SK-N-SH (cell line): ENCODE measurements at regions not wholly inside any gene's neighbourhood (a gene's known extent, or its start where the extent isn't known, plus 50 kb on each side); places are given as distances from the start of the nearest gene placed in this dataset.
"Not testable (repeated sequence)": the region's sequence is repeated elsewhere in the genome, so short reads cannot be mapped to it uniquely, and the experiment has no call there.

ENCODE experiments used
- CTCF ChIA-PET: fragments of 300-600, 350-600 bp; formaldehyde crosslinking; extraction: SDS; loops from one replicate; lab custom pipeline; 2021; lab: Yijun Ruan, JAX
- POLR2A ChIA-PET: fragments of 350-600 bp; sonication (Branson Sonifier 250); formaldehyde crosslinking; extraction: SDS; loops from one replicate; lab custom pipeline; 2020; ENCODE audit warnings: antibody characterized with exemption, inconsistent platforms; lab: Yijun Ruan, JAX
- DNase-seq: peaks from one replicate; pipeline ENCODE4 v3.0.0; 2012
- H2AFZ ChIP-seq: fragments of 200-600 bp; sonication (generic); 2 replicates; pipeline ENCODE4 v1.8.1; 2016; ENCODE audit warnings: antibody characterized with exemption, mild to moderate bottlenecking, low read depth
- H3F3A ChIP-seq: fragments of 200-600 bp; sonication (generic); replicated peaks from 2 replicates; pipeline ENCODE3; 2016; ENCODE audit warnings: antibody characterized with exemption, mild to moderate bottlenecking; ENCODE audit not compliant: insufficient read depth
- H3K27ac ChIP-seq, 2 experiments: fragments of 200-500 bp in 1 of 2; fragments of 200-600 bp in 1 of 2; sonication (Bioruptor generic) in 1 of 2; sonication (generic), shearing (Covaris generic) in 1 of 2; 2 replicates each; pipeline versions ENCODE4 v1.5.1 to v1.6.1; 2014 to 2016; ENCODE audit warnings: low read depth in 2 of 2, inconsistent platforms in 1 of 2, low read length in 1 of 2, mild to moderate bottlenecking in 1 of 2, mixed read lengths in 1 of 2
- H3K27me3 ChIP-seq: fragments of 200-600 bp; sonication (generic), shearing (Covaris generic); 2 replicates; pipeline ENCODE4 v1.6.1; 2016; ENCODE audit warnings: mixed run types; ENCODE audit not compliant: insufficient read depth
- H3K36me3 ChIP-seq, 2 experiments: fragments of 200-500 bp in 1 of 2; fragments of 200-600 bp in 1 of 2; sonication (Bioruptor generic) in 1 of 2; sonication (generic) in 1 of 2; replicated peaks in 1 of 2; 2 replicates each; pipeline versions ENCODE3 to v1.5.1; 2014 to 2016; ENCODE audit warnings: low read length in 1 of 2, mild to moderate bottlenecking in 1 of 2; ENCODE audit not compliant: insufficient read depth in 2 of 2, control insufficient read depth in 1 of 2
- H3K4me1 ChIP-seq, 2 experiments: fragments of 200-500 bp in 1 of 2; fragments of 200-600 bp in 1 of 2; sonication (Bioruptor generic) in 1 of 2; sonication (generic), shearing (Covaris generic) in 1 of 2; 2 replicates each; pipeline versions ENCODE4 v1.5.1 to v1.6.1; 2014 to 2016; ENCODE audit warnings: low read depth in 1 of 2, low read length in 1 of 2, mixed run types in 1 of 2; ENCODE audit not compliant: insufficient read depth in 2 of 2, control insufficient read depth in 1 of 2
- H3K4me2 ChIP-seq: fragments of 200-600 bp; sonication (generic), shearing (Covaris generic); 2 replicates; pipeline ENCODE4 v1.6.1; 2017; ENCODE audit warnings: mixed run types
- H3K4me3 ChIP-seq, 2 experiments: fragments of 200-500 bp in 1 of 2; fragments of 200-600 bp in 1 of 2; sonication (Bioruptor generic) in 1 of 2; sonication (generic), shearing (Covaris generic) in 1 of 2; 2 replicates each; pipeline versions ENCODE4 v1.5.1 to v1.8.1; 2014 to 2016; ENCODE audit warnings: low read depth in 2 of 2, inconsistent platforms in 1 of 2, low read length in 1 of 2, mild to moderate bottlenecking in 1 of 2, mixed read lengths in 1 of 2, moderate library complexity in 1 of 2
- H3K79me2 ChIP-seq: fragments of 200-600 bp; sonication (generic); 2 replicates; pipeline ENCODE4 v1.8.1; 2017; ENCODE audit warnings: mild to moderate bottlenecking; ENCODE audit not compliant: insufficient read depth
- H3K9ac ChIP-seq: fragments of 200-600 bp; sonication (generic); 2 replicates; pipeline ENCODE4 v1.6.1; 2017; ENCODE audit warnings: mixed run types
- H3K9me2 ChIP-seq: fragments of 200-600 bp; sonication (generic); 2 replicates; pipeline ENCODE4 v1.6.1; 2017; ENCODE audit warnings: mixed run types
- H3K9me3 ChIP-seq: fragments of 200-600 bp; sonication (generic); 2 replicates; pipeline ENCODE4 v1.6.1; 2017; ENCODE audit warnings: mixed run types, mild to moderate bottlenecking, moderate library complexity
- H4K20me1 ChIP-seq: fragments of 200-600 bp; sonication (generic); 2 replicates; pipeline ENCODE4 v1.6.1; 2017; ENCODE audit warnings: mild to moderate bottlenecking, mixed run types; ENCODE audit not compliant: insufficient read depth
- CHD2 ChIP-seq: fragments of 150-350 bp; IDR thresholded peaks from 2 replicates; pipeline ENCODE4 v1.6.1; 2018; ENCODE audit warnings: low read length; ENCODE audit not compliant: partially characterized antibody
- ELF1 ChIP-seq: IDR thresholded peaks from 2 replicates; pipeline ENCODE4 v1.4.0; 2012
- FOSL2 ChIP-seq: IDR thresholded peaks from 2 replicates; pipeline ENCODE4 v1.4.0; 2012; ENCODE audit warnings: low read depth, mild to moderate bottlenecking, moderate library complexity, borderline replicate concordance
- GABPA ChIP-seq: IDR thresholded peaks from 2 replicates; pipeline ENCODE4 v1.4.0; 2012; ENCODE audit warnings: low read depth, mild to moderate bottlenecking
- RAD21 ChIP-seq: IDR thresholded peaks from 2 replicates; pipeline ENCODE4 v1.6.1; 2012; ENCODE audit warnings: mild to moderate bottlenecking, low read length
- RFX5 ChIP-seq: IDR thresholded peaks from 2 replicates; pipeline ENCODE4 v1.6.1; 2012; ENCODE audit warnings: mild to moderate bottlenecking, improper control_type of control experiment, low read length
- RXRA ChIP-seq: IDR thresholded peaks from 2 replicates; pipeline ENCODE4 v1.4.0; 2012; ENCODE audit warnings: low read depth, mild to moderate bottlenecking, borderline replicate concordance
- SMC3 ChIP-seq: IDR thresholded peaks from 2 replicates; pipeline ENCODE4 v1.6.1; 2012; ENCODE audit warnings: low read depth, low read length, improper control_type of control experiment
- TAF1 ChIP-seq: IDR thresholded peaks from 2 replicates; pipeline ENCODE4 v1.6.1; 2012; ENCODE audit warnings: low read depth, mild to moderate bottlenecking, low read length, moderate library complexity, borderline replicate concordance
- USF1 ChIP-seq: IDR thresholded peaks from 2 replicates; pipeline ENCODE4 v1.4.0; 2012; ENCODE audit warnings: low read depth, borderline replicate concordance
- USF2 ChIP-seq: fragments of 150-350 bp; IDR thresholded peaks from 2 replicates; pipeline ENCODE4 v1.6.1; 2017; ENCODE audit warnings: antibody characterized with exemption, low read length, low read depth, borderline replicate concordance
- ZBTB33 ChIP-seq: IDR thresholded peaks from 2 replicates; pipeline ENCODE4 v1.4.0; 2012; ENCODE audit warnings: low read depth, borderline replicate concordance
- WGBS: methylation state at CpG from one replicate; pipeline ENCODE4 v1.1.6; 2017; ENCODE audit warnings: low lambda C conversion rate; 5-methylcytosine and 5-hydroxymethylcytosine counted together

GRCh38 chr12:114152890-114153289, 186.8 kb upstream of the RBM19 start:
- H3K27me3 ChIP-seq, result no peaks in the 10 kb centered on the region
- H3K9me2 ChIP-seq, result no peaks in the 10 kb centered on the region
- H3F3A ChIP-seq, result no peaks in the 10 kb centered on the region
- TF ChIP-seq SMC3, result no peak
- TF ChIP-seq RAD21, result no peak
- TF ChIP-seq FOSL2, result no peak
- no peaks in the 10 kb centered on the region for H3K9me3 ChIP-seq
- no peak overlapping the region for H2AFZ ChIP-seq
- DNase-seq, result no peak
- no peak overlapping the region for H3K4me3 ChIP-seq
- ChIA-PET POLR2A (no interaction called here), CTCF (interaction anchor here (1.4 kb wide), 1 partner anchor 13 kb away, joined by 4 read pairs; no protein-coding TSS in a partner anchor)
- H3K36me3 ChIP-seq, result no peaks in the 10 kb centered on the region
- no peaks in the 10 kb centered on the region for H3K4me1 ChIP-seq
- no peaks in the 10 kb centered on the region for H3K79me2 ChIP-seq
- H3K27ac ChIP-seq, result no peak overlapping the region
- WGBS, result 3% methylated on average over 4 of the region's 4 CpGs
- no peaks in the 10 kb centered on the region for H4K20me1 ChIP-seq
- no peak overlapping the region for H3K4me2 ChIP-seq
- no peak overlapping the region for H3K9ac ChIP-seq

- Histone ChIP-seq H3K9me3 (no peaks in the 10 kb centered on the region), H3F3A (no peaks in the 10 kb centered on the region), H3K36me3 (no peaks in the 10 kb centered on the region), H4K20me1 (no peaks in the 10 kb centered on the region), H2AFZ (no peak overlapping the region), H3K79me2 (no peaks in the 10 kb centered on the region), H3K27ac (no peak overlapping the region), H3K27me3 (no peaks in the 10 kb centered on the region), H3K4me1 (no peaks in the 10 kb centered on the region), H3K4me2 (no peak overlapping the region), H3K9ac (no peak overlapping the region), H3K9me2 (no peaks in the 10 kb centered on the region), H3K4me3 (no peak overlapping the region)
- ChIA-PET POLR2A (no interaction called here), CTCF (interaction anchor here (1.4 kb wide), 1 partner anchor 14 kb away, joined by 4 read pairs; no protein-coding TSS in a partner anchor)
- WGBS, result 0% methylated on average over 1 of the region's 1 CpG
- TF ChIP-seq ZBTB33, result no peak
- TF ChIP-seq USF2, result no peak
- TF ChIP-seq RXRA, result no peak
- no peak for TF ChIP-seq ELF1
- no peak for TF ChIP-seq CHD2
- no peak for TF ChIP-seq GABPA
- no peak for TF ChIP-seq TAF1
- TF ChIP-seq FOSL2, result no peak
- TF ChIP-seq RFX5, result no peak
- no peak for TF ChIP-seq USF1
- TF ChIP-seq RAD21, result no peak
- DNase-seq, result no peak
These were observed 185.9 kb upstream of the RBM19 start for GRCh38 chr12:114152066-114152465.

- H3K27me3 ChIP-seq, POLR2A ChIA-PET, H3K27ac ChIP-seq, H2AFZ ChIP-seq, H3K4me3 ChIP-seq, H3K9me2 ChIP-seq, H4K20me1 ChIP-seq, H3K9me3 ChIP-seq, H3K79me2 ChIP-seq, H3F3A ChIP-seq, H3K4me1 ChIP-seq, DNase-seq, H3K4me2 ChIP-seq, H3K9ac ChIP-seq, H3K36me3 ChIP-seq: not testable (repeated sequence)
- CTCF ChIA-PET, result interaction anchor here (0.7 kb wide), 1 partner anchor 11 kb away, joined by 3 read pairs; no protein-coding TSS in a partner anchor
These were observed 184.5 kb upstream of the RBM19 start for GRCh38 chr12:114150584-114150983.
